GM12874 (cell line): ENCODE measurements at regions not wholly inside any gene's neighbourhood (a gene's known extent, or its start where the extent isn't known, plus 50 kb on each side); places are given as distances from the start of the nearest gene placed in this dataset.

ENCODE experiments used
- CTCF ChIP-seq: IDR thresholded peaks from 2 replicates; pipeline ENCODE4 v1.5.1; 2011; ENCODE audit warnings: low read depth, mild to moderate bottlenecking, control low read depth, low read length, moderate library complexity; ENCODE audit not compliant: insufficient read depth

DNA sequence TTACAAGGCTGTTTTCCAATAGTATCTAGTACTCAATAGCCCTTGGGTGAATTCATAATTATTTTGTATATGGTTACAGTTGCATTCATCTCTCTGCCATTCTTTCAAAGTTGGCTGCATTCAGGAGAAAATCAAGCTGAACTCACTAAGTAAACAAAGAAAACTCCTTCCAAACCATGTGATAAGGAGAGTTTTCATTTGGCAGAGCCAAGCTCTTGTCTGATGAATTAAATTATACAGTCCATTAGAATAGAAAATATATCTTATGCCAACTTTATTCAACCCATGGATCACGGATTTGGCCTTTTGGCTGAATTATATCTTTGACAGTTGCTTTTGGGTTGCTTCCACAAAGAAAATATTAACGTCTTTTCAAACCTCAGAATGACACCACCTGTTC lies 272.3 kb upstream of the ROBO1 start:
- no peak for TF ChIP-seq CTCF

GRCh38 chr3:80036176-80036575 lies 268.4 kb upstream of the ROBO1 start:
- no peak for TF ChIP-seq CTCF

GRCh38 chr3:80035021-80035420 lies 267.2 kb upstream of the ROBO1 start:
- no peak for TF ChIP-seq CTCF

GRCh38 chr3:80023010-80023409 lies 255.2 kb upstream of the ROBO1 start:
- TF ChIP-seq CTCF: no peak

DNA sequence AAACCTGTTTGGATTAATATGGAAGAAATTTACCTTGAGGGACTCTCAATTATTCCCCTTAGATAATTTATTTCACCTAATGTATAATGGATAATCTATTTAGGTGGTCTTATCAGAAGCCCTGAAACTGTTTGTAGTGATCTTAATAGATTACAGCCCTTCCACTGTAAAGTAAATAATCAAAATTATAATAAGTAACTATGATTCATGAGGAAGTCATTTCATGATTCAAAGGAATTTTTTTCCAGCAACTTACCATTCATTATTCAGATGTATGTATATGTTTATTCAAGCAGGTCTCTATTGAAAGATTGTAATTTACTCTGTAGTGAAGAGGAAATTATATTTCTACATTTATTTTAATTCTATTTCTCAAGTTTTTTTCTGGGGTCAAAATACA lies 250.6 kb upstream of the ROBO1 start:
- no peak for TF ChIP-seq CTCF

DNA sequence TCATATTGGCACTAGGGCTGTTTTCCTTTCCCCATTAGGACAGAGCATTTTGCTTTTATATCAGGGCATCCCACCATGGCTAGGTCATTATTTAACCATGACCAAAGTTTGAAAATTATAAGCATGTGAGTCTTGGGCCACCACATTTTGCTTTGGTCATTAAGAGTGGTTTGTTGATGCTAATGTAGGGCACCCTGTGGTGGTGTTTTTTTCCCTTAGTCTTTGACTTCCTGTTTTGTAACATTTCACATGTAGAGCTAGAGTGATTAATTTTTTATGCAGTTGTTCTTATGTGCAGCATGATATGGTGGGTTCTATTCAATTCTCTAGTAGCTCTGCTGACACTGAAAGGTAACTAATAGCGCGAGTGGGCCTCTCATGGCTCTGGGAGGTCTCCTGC lies 249.6 kb upstream of the ROBO1 start:
- no peak for TF ChIP-seq CTCF

DNA sequence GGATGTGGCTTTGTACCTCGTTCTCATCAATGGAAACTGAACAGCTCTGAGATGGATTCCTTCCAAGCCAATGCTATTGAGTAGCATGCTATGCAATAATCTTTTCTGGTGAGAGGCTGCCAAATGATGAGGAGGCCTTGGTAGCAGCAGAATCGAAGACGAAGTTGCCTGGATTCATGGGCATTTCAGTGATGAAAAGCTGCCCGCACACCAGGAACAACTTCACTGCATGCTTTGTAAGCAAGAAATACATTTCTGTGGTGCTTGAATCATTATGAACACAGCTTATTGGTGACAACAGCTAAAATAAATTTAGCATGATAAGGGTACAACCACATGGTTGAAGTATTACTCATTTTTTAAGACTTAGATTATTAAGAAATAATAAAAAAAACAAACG lies 246.8 kb upstream of the ROBO1 start:
- TF ChIP-seq CTCF: no peak

- TF ChIP-seq CTCF: no peak
Observed at GRCh38 chr3:80010021-80010571, 242.3 kb upstream of the ROBO1 start.
